Tibial artery (tissue), 4 donors: ENCODE measurements at regions not wholly inside any gene's neighbourhood (a gene's known extent, or its start where the extent isn't known, plus 50 kb on each side); places are given as distances from the start of the nearest gene placed in this dataset.

Experiments
- DNase-seq, 2 donors: peaks; one replicate each; pipeline ENCODE4 v3.0.0-alpha.2; 2019
- H3K27ac ChIP-seq, 2 donors: fragments of 200-600 bp; sonication (generic) in 1 of 2; 1 replicate in 1 of 2; 2 replicates in 1 of 2; pipeline ENCODE4 v1.5.1; 2018 to 2019; ENCODE audit warnings: mild to moderate bottlenecking in 1 of 2
- H3K27me3 ChIP-seq, 2 donors: fragments of 200-600 bp; sonication (generic) in 1 of 2; one replicate each; pipeline versions ENCODE4 v1.5.1 to v1.6.0; 2016 to 2019
- H3K36me3 ChIP-seq, 3 donors: fragments of 200-600 bp; sonication (generic) in 2 of 3; one replicate each; pipeline ENCODE4 v1.5.1; 2016 to 2019; ENCODE audit warnings: mild to moderate bottlenecking in 2 of 3
- H3K4me1 ChIP-seq, 4 donors: fragments of 200-600 bp; sonication (generic) in 2 of 4; 1 replicate in 3 of 4; 2 replicates in 1 of 4; pipeline ENCODE4 v1.5.1; 2016 to 2019
- H3K4me3 ChIP-seq, 2 donors: fragments of 200-600 bp; sonication (generic) in 1 of 2; 1 replicate in 1 of 2; 2 replicates in 1 of 2; pipeline ENCODE4 v1.5.1; 2018 to 2019; ENCODE audit warnings: mild to moderate bottlenecking in 2 of 2
- H3K9me3 ChIP-seq, 3 donors: fragments of 200-600 bp; sonication (generic) in 1 of 3; one replicate each; pipeline ENCODE4 v1.5.1; 2016 to 2019
- intact Hi-C: fragments of 100-400 bp; cut with DNase I; formaldehyde crosslinking; loops from one replicate; pipeline ENCODE4 v1.15.0; 2023; ENCODE audit warnings: low total_unique reads
- TF ChIP-seq, protein P1 (sequence below), 2 experiments: fragments of 200-600 bp in 1 of 2; fragments of 450-650 bp in 1 of 2; IDR thresholded peaks; one replicate each; pipeline ENCODE4 v1.5.1; 2017 to 2019; ENCODE audit warnings: antibody characterized with exemption in 2 of 2, mild to moderate bottlenecking in 1 of 2, moderate library complexity in 1 of 2

DNA sequence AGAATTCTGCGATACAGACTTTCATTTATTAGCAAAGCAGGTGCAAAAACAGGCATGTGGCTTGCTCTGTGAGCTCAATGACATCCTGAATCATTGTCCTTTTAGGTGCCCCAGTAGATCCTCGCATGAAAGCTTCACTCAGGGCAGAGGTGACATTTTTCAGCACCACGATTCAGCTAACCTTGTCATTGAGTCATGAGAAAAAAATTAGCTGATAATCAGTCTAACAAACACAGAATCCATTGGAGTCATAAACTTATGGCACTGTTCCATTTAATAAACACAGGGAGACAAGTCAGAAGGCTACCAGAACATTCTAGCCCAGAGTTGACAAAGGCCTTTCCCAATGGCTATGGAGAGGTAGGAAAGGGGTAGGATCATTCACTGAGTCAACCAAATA, 104.8 kb upstream of the RAD23B start:
- intact Hi-C loops, result no loop called here
- Histone ChIP-seq H3K27me3 (peaks cover 0 to 5% of the 10 kb centered on the region in 2 donors), H3K27ac (no peak overlapping the region), H3K9me3 (peaks cover 0 to 11% (median 10%) of the 10 kb centered on the region in 3 donors), H3K4me3 (no peak overlapping the region), H3K36me3 (no peaks in the 10 kb centered on the region), H3K4me1 (peaks cover 0 to 5% (median 0%) of the 10 kb centered on the region in 4 donors)
- DNase-seq, result no peak
- TF ChIP-seq, protein P1, sequence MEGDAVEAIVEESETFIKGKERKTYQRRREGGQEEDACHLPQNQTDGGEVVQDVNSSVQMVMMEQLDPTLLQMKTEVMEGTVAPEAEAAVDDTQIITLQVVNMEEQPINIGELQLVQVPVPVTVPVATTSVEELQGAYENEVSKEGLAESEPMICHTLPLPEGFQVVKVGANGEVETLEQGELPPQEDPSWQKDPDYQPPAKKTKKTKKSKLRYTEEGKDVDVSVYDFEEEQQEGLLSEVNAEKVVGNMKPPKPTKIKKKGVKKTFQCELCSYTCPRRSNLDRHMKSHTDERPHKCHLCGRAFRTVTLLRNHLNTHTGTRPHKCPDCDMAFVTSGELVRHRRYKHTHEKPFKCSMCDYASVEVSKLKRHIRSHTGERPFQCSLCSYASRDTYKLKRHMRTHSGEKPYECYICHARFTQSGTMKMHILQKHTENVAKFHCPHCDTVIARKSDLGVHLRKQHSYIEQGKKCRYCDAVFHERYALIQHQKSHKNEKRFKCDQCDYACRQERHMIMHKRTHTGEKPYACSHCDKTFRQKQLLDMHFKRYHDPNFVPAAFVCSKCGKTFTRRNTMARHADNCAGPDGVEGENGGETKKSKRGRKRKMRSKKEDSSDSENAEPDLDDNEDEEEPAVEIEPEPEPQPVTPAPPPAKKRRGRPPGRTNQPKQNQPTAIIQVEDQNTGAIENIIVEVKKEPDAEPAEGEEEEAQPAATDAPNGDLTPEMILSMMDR (IDR thresholded peaks at IDR 0.05), result no peak

DNA sequence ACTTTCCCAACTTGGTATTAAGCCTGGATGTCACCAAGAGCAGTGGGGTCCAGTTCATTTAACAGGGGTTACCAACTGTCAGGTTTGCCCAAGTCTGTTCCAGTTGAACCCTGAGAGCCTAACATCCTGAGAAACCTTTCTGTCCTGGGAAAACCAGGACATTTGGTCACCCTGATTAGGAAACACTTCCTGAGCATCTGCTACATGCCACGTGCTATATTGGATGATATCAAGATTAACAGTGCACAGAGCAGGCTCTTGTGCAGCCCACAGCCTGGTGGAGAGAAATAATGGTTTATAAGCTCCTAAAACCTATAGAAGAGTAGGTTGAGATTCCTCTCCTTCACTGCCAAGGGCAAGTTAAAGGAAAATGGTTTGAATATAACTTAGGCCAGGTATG, 102.9 kb upstream of the RAD23B start:
- H3K27me3 ChIP-seq, result peaks cover 0 to 5% of the 10 kb centered on the region in 2 donors
- H3K4me3 ChIP-seq, result no peak overlapping the region
- H3K4me1 ChIP-seq, result peaks cover 0 to 5% (median 0%) of the 10 kb centered on the region in 4 donors
- DNase-seq, result no peak
- intact Hi-C loops, result no loop called here
- H3K9me3 ChIP-seq, result peaks cover 0 to 21% (median 15%) of the 10 kb centered on the region in 3 donors
- TF ChIP-seq, protein P1 (IDR thresholded peaks at IDR 0.05), result no peak
- H3K27ac ChIP-seq, result no peak overlapping the region
- no peaks in the 10 kb centered on the region for H3K36me3 ChIP-seq

DNA sequence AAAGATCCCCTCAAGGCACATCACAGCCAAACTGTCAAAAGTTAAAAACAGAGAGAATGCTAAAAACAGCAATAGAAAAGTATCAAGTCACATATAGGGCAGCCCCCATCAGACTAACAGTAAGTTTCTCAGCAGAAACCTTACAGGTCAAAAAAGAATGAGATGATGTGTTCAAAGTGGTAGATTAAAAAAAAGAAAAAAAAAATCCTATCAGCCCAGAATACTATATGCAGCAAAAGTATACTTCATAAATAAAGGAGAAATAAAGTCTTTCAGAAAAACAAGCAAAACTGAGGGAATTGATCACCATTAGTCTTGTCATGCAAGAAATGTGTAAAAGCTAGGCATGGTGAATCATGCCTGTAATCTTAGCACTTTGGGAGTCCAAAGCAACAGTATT, 99.9 kb upstream of the RAD23B start:
- intact Hi-C loops, result no loop called here
- H3K4me1 ChIP-seq, result no peaks in the 10 kb centered on the region
- TF ChIP-seq, protein P1 (IDR thresholded peaks at IDR 0.05), result no peak

DNA sequence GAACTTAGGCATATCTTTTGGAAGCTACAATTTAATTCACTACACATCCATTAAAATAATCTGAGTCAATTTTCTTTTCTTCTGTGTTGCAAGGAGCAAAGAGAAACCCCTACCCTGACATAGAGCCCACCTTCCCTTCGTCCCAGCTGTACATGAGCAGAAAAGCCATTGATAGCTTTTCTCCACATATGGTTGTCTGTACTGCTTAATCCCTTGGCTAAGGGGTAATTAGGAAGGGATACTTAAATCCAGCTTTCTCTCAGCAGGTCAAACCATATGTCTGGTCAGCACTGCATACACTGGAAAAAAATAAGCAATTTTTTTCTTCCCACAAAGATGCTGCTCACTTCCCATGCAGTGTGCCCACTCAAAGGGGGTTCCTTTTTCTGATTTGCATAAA, 94.7 kb upstream of the RAD23B start:
- intact Hi-C loops, result no loop called here
- Histone ChIP-seq H3K4me1 (no peaks in the 10 kb centered on the region), H3K36me3 (no peaks in the 10 kb centered on the region), H3K27me3 (peaks cover 0 to 3% of the 10 kb centered on the region in 2 donors), H3K27ac (no peak overlapping the region), H3K4me3 (no peak overlapping the region), H3K9me3 (peaks cover 0 to 9% (median 4%) of the 10 kb centered on the region in 3 donors)
- TF ChIP-seq, protein P1 (IDR thresholded peaks at IDR 0.05), result no peak
- no peak for DNase-seq

More for the DNA sequence above, 99.9 kb upstream of the RAD23B start:
- no peak overlapping the region for H3K4me3 ChIP-seq
- no peaks in the 10 kb centered on the region for H3K36me3 ChIP-seq
- no peak for DNase-seq
- no peak overlapping the region for H3K27ac ChIP-seq
- peaks cover 0 to 21% (median 15%) of the 10 kb centered on the region in 3 donors for H3K9me3 ChIP-seq
- peaks cover 0 to 5% of the 10 kb centered on the region in 2 donors for H3K27me3 ChIP-seq

DNA sequence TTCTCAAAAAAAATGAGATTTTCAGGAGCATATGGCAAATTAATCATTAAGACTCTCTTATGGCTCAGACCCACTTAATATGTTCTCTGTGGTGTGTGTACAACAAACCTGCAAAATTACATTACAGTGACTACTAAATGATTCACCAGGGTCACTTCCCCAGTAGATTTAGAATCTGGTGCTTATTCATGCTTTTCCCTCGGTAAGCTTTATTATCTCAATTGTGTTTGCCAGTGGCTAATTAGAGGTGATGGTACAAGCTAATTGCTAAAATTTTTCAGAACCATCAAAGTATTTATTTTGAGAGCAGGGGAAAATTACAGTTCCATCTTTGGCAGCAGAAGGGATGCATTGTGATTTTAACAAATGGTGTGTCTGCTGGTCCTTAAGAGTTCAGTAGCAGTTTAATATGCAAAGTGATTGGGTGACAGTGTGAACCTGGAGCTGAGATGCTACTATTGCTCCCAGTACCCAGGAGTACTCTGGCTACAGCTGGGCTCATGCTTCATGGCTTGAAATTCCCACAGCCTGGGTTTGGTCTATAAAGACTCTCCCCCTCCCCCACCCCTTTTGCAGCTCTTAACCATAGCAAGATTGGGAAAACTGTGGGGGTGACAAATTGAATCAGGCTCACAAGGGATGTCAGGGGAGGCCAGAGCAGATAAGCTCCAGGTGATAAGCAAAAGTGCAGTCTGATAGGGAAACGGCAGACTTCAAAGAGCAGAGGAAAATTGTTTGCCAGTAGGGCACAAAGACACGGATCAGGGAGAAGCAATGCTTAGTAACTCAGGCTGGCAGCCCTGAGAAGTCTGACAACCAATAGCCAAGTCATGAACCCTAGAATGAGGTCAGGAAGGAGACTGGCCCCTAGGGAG, 92.8 kb upstream of the RAD23B start:
- no peak overlapping the region for H3K27ac ChIP-seq
- no peaks in the 10 kb centered on the region for H3K36me3 ChIP-seq
- no peak overlapping the region for H3K4me3 ChIP-seq
- no peak for DNase-seq
- intact Hi-C loops, result no loop called here
- H3K4me1 ChIP-seq, result no peaks in the 10 kb centered on the region
- no peaks in the 10 kb centered on the region for H3K9me3 ChIP-seq
- H3K27me3 ChIP-seq, result peaks cover 0 to 3% of the 10 kb centered on the region in 2 donors
- TF ChIP-seq, protein P1 (IDR thresholded peaks at IDR 0.05), result no peak
